NB4 (cell line): ENCODE measurements at regions not wholly inside any gene's neighbourhood (a gene's known extent, or its start where the extent isn't known, plus 50 kb on each side); places are given as distances from the start of the nearest gene placed in this dataset.

Experiments used
- MYC ChIP-seq: IDR thresholded peaks from 2 replicates; pipeline ENCODE4 v1.6.1; 2011; ENCODE audit warnings: low read depth, low read length
- POLR2A ChIP-seq: IDR thresholded peaks from 2 replicates; pipeline ENCODE4 v1.6.1; 2011; ENCODE audit warnings: mild to moderate bottlenecking; ENCODE audit not compliant: insufficient read length; ENCODE audit errors: extremely low read depth
- TF ChIP-seq, protein P1 (sequence below): IDR thresholded peaks from one replicate; pipeline ENCODE4 v1.5.1; 2012; ENCODE audit warnings: low read depth, low read length
- TF ChIP-seq, protein P2 (sequence below): IDR thresholded peaks from 2 replicates; pipeline ENCODE4 v1.6.1; 2011; ENCODE audit warnings: low read depth, low read length

DNA sequence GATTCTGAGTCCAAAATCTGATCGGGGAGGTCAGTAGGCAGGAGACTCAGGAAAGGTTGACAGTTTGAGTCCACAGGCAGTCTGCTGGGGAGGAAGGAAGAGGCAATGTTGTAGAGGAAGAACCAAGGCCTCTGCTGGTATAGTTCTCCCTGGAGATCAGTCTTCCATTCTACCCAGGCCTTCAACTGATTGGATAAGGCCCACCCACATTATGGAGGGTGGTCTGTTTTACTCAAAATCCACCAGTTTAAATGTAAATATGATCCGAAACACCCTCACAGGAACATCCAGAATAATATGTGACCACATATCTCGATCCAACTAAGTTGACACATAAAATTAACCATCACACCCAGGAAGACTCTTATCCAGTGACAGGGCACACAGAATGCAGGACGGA, 425.3 kb upstream of the ZMIZ1 start:
- TF ChIP-seq, protein P1, sequence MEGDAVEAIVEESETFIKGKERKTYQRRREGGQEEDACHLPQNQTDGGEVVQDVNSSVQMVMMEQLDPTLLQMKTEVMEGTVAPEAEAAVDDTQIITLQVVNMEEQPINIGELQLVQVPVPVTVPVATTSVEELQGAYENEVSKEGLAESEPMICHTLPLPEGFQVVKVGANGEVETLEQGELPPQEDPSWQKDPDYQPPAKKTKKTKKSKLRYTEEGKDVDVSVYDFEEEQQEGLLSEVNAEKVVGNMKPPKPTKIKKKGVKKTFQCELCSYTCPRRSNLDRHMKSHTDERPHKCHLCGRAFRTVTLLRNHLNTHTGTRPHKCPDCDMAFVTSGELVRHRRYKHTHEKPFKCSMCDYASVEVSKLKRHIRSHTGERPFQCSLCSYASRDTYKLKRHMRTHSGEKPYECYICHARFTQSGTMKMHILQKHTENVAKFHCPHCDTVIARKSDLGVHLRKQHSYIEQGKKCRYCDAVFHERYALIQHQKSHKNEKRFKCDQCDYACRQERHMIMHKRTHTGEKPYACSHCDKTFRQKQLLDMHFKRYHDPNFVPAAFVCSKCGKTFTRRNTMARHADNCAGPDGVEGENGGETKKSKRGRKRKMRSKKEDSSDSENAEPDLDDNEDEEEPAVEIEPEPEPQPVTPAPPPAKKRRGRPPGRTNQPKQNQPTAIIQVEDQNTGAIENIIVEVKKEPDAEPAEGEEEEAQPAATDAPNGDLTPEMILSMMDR, result no peak
- TF ChIP-seq POLR2A (no peak), MYC (no peak)
- TF ChIP-seq, protein P2, sequence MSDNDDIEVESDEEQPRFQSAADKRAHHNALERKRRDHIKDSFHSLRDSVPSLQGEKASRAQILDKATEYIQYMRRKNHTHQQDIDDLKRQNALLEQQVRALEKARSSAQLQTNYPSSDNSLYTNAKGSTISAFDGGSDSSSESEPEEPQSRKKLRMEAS, result no peak
